ENCODE measurements at regions not wholly inside any gene's neighbourhood (a gene's known extent, or its start where the extent isn't known, plus 50 kb on each side); places are given as distances from the start of the nearest gene placed in this dataset.
"Not testable (repeated sequence)": the region's sequence is repeated elsewhere in the genome, so short reads cannot be mapped to it uniquely, and the experiment has no call there.

DNA sequence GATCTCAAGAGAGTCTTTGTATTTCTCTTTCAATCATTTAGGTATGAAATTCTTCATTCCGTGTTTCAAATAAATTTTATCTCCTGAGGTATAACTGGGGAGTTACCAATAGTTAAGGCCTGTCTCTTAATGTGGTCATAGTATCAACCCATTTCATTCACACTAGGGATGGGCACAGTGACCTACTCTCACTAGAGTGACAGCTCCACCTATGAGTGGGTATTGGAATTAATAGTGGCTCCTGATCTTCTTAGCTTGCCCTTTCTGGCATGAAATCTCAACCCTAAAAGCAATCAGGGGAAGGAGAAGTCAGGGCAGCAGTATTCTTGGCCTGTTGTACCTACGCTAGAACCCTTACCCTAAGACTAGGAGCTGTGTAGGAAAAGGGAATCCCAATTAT, 507.7 kb downstream of the FAM181B start:
- Mint-ChIP-seq H3K27ac (no peak overlapping the region), H3K4me3 (no peak overlapping the region), H3K27me3 (ENCODE audit: low read depth) (no peaks in the 10 kb centered on the region), H3K9me3 (no peaks in the 10 kb centered on the region), H3K36me3 (ENCODE audit: low read depth) (no peaks in the 10 kb centered on the region), H3K4me1 (ENCODE audit: low read depth) (no peaks in the 10 kb centered on the region)
- DNase-seq, result no peak
- CTCF ChIA-PET, result interaction anchor here (1.1 to 2.5 kb wide), 2 partner anchors 9 to 582 kb away, joined by 4 to 11 read pairs; no protein-coding TSS in a partner anchor
- intact Hi-C loops (cut with micrococcal nuclease), result loop anchor here (10.0 kb wide), 1 partner anchor 469 kb away; no protein-coding TSS in a partner anchor

DNA sequence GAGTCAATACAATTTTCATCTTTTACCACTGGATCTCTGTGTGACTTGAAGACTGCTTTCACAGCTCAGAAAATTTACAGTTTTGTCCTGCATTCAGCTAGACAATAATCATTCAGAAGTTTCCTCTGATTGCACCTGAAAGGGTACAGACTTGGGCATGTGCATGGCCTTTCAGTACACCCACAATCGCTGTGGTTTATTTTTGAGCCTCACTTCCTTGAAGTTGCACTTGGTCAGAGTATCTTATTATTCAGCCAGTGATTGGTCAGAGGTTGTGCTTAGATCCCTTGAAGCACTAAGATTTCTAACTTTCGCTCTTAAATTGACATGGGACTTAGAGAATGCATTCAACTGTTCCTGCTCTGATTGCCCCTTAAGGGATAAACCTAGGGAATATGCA, 508.2 kb downstream of the FAM181B start:
- intact Hi-C loops (cut with micrococcal nuclease), result loop anchor here (10.0 kb wide), 1 partner anchor 469 kb away; no protein-coding TSS in a partner anchor
- no peak overlapping the region for H3K4me3 Mint-ChIP-seq
- no peaks in the 10 kb centered on the region for H3K36me3 Mint-ChIP-seq (ENCODE audit: low read depth)
- CTCF ChIA-PET, result no interaction called here
- H3K27me3 Mint-ChIP-seq (ENCODE audit: low read depth), result no peaks in the 10 kb centered on the region
- H3K9me3 Mint-ChIP-seq, result no peaks in the 10 kb centered on the region
- H3K4me1 Mint-ChIP-seq (ENCODE audit: low read depth), result no peaks in the 10 kb centered on the region
- DNase-seq, result no peak
- H3K27ac Mint-ChIP-seq, result no peak overlapping the region

DNA sequence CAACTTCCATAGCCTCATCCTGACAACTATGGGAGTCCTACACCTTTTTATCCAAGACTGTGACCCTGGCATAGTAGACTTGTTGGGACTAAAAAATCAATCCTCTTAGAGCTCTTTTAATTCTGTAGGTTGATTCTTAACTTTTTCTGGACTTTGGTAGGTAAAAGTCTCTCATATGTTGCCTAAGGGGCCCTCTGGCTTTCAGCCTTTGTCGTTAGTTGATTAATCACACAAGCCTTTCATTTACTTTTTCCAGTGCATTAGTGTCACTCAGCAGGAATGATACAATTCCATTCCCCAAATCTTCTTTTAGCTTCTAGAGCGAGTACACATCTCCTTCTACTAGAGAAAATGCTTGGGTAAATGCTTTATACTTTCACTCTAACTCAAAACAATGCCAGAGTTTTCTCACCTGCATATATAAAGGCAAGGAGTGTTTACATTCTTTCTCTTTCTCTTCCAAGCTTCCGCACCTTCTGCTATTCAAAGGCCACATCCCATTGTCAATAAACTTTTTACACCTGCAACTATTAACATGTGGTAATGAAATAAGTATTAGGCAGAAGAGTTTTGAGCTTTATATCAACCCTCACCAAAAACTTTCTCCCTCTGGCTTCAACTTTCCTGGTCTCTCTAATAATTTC, 516.6 kb downstream of the FAM181B start:
- no peaks in the 10 kb centered on the region for H3K36me3 Mint-ChIP-seq (ENCODE audit: low read depth)
- no peak overlapping the region for H3K4me3 Mint-ChIP-seq
- CTCF ChIA-PET, result no interaction called here
- no peak overlapping the region for H3K27ac Mint-ChIP-seq
- no peaks in the 10 kb centered on the region for H3K9me3 Mint-ChIP-seq
- intact Hi-C loops (cut with micrococcal nuclease), result no loop called here
- H3K4me1 Mint-ChIP-seq (ENCODE audit: low read depth), result no peaks in the 10 kb centered on the region
- H3K27me3 Mint-ChIP-seq (ENCODE audit: low read depth), result no peaks in the 10 kb centered on the region
- no peak for DNase-seq

DNA sequence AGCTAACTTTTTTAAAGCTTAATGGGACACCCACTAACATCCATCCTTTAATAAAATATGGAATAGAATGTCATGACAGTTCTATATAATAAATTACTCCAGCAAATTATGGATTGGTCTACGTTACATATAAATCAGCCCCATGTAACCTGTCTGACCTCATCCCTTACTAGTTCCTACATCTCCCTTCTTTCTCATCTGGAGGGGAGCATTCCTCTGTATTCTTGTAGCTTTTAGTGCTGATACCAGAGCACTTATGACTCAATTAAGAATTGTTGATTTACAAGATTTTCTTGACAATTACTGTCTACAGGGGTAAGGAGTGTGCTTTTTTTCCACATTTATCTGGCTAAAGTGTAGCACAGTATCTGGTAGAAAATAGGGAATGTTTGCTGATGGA, 523.7 kb downstream of the FAM181B start:
- no peak for DNase-seq
- Mint-ChIP-seq H3K4me3 (no peak overlapping the region), H3K36me3 (ENCODE audit: low read depth) (no peaks in the 10 kb centered on the region), H3K27me3 (ENCODE audit: low read depth) (no peaks in the 10 kb centered on the region), H3K9me3 (no peaks in the 10 kb centered on the region), H3K4me1 (ENCODE audit: low read depth) (no peaks in the 10 kb centered on the region), H3K27ac (no peak overlapping the region)
- CTCF ChIA-PET, result no interaction called here
- intact Hi-C loops (cut with micrococcal nuclease), result no loop called here

DNA sequence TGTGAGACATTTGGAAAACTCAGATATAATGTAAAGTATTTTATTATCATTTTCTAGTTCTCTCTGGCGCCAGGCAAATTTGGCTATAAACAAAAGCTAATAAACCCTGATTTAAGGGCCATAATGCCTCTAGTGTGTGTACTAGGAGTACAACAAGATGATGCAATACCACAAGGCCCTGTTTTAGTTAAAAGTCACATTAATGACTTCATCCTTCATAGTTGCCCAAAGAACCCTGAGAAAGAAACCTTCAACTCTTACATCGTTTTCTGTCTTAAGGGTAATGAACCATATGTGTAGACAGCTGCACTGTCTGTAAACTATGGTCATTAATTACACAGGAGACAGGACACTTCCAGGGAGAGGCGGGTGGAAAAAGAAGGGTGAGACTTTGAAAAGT, 538.4 kb downstream of the FAM181B start:
- Mint-ChIP-seq H3K27me3 (ENCODE audit: low read depth) (no peaks in the 10 kb centered on the region), H3K4me3 (no peak overlapping the region), H3K36me3 (ENCODE audit: low read depth) (no peaks in the 10 kb centered on the region), H3K9me3 (no peaks in the 10 kb centered on the region), H3K4me1 (ENCODE audit: low read depth) (no peaks in the 10 kb centered on the region), H3K27ac (no peak overlapping the region)
- no peak for DNase-seq
- intact Hi-C loops (cut with micrococcal nuclease), result no loop called here
- CTCF ChIA-PET, result no interaction called here

DNA sequence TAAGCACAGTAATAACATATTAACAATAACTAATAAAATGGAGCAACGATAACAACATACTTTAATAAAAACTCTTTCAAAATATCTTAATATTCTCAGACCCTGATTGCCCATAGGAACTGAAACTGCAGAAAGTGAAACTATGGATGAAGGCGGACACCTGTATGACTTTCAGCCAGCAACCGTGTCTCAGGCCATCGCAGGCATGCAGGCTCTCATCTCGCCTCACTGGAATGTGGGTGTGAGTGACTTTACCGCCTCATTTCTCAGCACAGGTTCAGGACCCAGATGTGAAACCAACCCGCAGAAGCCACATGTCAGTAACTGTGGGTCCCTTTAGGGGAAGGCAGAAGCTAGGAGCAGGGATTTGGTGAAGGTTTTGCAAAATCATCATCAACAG, 539.1 kb downstream of the FAM181B start:
- H3K27me3 Mint-ChIP-seq (ENCODE audit: low read depth), result peaks cover under 1% of the 10 kb centered on the region
- CTCF ChIA-PET, result interaction anchor here (0.5 kb wide), 1 partner anchor 37 kb away, joined by 3 read pairs; no protein-coding TSS in a partner anchor
- H3K27ac Mint-ChIP-seq, result no peak overlapping the region
- no peak overlapping the region for H3K4me3 Mint-ChIP-seq
- no peaks in the 10 kb centered on the region for H3K4me1 Mint-ChIP-seq (ENCODE audit: low read depth)
- DNase-seq, result no peak
- no peaks in the 10 kb centered on the region for H3K9me3 Mint-ChIP-seq
- no peaks in the 10 kb centered on the region for H3K36me3 Mint-ChIP-seq (ENCODE audit: low read depth)
- intact Hi-C loops (cut with micrococcal nuclease), result no loop called here

DNA sequence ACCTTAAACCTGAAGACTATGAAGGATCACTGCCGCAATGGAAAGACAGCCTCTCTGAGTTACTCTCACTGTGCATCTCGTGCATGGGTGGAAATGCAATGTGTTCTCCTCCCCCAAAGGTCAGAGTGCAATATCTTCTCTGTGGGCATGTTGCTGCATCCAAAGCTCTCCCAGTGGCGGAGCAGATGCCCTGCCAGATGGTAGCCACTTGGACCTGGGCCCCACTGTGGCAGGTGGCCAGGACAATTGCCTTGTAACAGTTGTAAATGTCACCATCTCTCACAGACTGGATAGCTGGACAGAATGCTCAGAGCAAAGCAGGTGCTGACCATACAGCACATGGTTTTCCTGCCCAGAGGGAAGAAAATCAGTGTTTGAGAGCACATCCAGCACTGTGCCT, 542.0 kb downstream of the FAM181B start:
- Mint-ChIP-seq H3K4me3 (no peak overlapping the region), H3K9me3 (no peaks in the 10 kb centered on the region), H3K4me1 (ENCODE audit: low read depth) (no peaks in the 10 kb centered on the region), H3K27ac (no peak overlapping the region), H3K27me3 (ENCODE audit: low read depth) (peaks cover 2% of the 10 kb centered on the region), H3K36me3 (ENCODE audit: low read depth) (no peaks in the 10 kb centered on the region)
- DNase-seq, result no peak
- intact Hi-C loops (cut with micrococcal nuclease), result no loop called here
- CTCF ChIA-PET, result no interaction called here

DNA sequence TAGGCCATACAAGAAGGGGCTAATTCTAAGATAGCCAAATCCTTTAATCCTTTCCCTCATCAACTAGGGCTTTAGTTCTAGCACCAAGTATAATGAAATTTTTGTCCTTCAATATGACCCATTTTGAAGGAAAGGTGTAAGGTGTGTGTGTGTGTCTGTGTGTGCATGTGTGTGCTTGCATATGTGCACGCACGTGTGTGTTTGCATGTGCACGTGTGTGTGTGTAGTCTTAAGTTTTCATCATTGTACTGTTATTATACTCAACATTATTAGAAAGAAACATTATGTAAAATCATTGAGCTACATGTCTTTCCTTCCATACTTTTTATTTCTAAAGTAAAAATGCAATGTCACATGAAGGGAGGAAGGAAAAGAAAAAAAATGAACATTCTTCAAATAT, 547.7 kb downstream of the FAM181B start:
- no peak overlapping the region for H3K27ac Mint-ChIP-seq
- H3K4me1 Mint-ChIP-seq (ENCODE audit: low read depth), result no peaks in the 10 kb centered on the region
- H3K36me3 Mint-ChIP-seq (ENCODE audit: low read depth), result no peaks in the 10 kb centered on the region
- H3K9me3 Mint-ChIP-seq, result peaks cover 2% of the 10 kb centered on the region
- CTCF ChIA-PET, result interaction anchor here (0.7 kb wide), 1 partner anchor 1824 kb away, joined by 4 read pairs; no protein-coding TSS in a partner anchor
- H3K27me3 Mint-ChIP-seq (ENCODE audit: low read depth), result peaks cover 2% of the 10 kb centered on the region
- no peak overlapping the region for H3K4me3 Mint-ChIP-seq
- DNase-seq, result no peak
- intact Hi-C loops (cut with micrococcal nuclease), result no loop called here

DNA sequence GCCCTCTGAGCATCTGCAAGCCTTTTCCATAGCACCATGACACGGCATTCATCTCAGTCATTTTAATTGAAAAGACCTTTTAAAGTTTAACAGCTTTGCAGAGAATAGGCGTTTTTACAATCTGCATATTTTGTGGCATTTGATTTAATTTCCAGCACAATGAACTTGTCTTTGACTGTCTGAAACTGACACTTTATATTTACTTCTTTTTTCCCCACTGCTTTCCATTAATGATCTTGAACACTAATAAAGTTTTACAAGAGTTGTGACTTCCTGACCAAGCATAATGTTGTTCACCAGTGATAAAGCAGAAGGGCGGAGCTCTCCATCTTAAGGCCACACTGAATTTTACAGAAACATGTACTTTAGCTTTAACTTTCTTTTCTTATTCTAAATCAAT, 548.7 kb downstream of the FAM181B start:
- Mint-ChIP-seq H3K4me1 (ENCODE audit: low read depth) (no peaks in the 10 kb centered on the region), H3K27ac (no peak overlapping the region), H3K27me3 (ENCODE audit: low read depth) (peaks cover 2% of the 10 kb centered on the region), H3K9me3 (peaks cover 2% of the 10 kb centered on the region), H3K4me3 (no peak overlapping the region), H3K36me3 (ENCODE audit: low read depth) (no peaks in the 10 kb centered on the region)
- CTCF ChIA-PET, result no interaction called here
- no peak for DNase-seq
- intact Hi-C loops (cut with micrococcal nuclease), result no loop called here

DNA sequence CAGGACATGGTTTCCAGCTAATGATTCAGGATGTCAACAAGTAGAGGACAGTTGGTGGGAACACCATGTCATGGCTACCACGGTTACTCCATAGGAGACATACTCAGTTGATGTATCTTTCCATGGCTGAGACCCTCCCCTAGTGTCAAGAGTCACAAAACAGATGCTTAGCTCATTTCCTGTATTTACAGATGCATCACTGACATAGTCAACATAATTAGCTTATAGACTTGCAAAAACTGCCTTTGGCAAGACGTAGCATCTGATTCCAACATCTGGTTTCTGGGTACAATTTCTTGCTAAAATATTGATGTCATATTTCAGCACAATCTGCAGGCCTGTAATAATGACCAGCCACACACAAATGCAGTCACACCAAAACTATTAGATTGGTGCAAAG, 550.3 kb downstream of the FAM181B start:
- H3K27me3 Mint-ChIP-seq (ENCODE audit: low read depth), result no peaks in the 10 kb centered on the region
- intact Hi-C loops (cut with micrococcal nuclease), result no loop called here
- no peaks in the 10 kb centered on the region for H3K36me3 Mint-ChIP-seq (ENCODE audit: low read depth)
- H3K4me3 Mint-ChIP-seq, result no peak overlapping the region
- peaks cover 2% of the 10 kb centered on the region for H3K9me3 Mint-ChIP-seq
- no peak overlapping the region for H3K27ac Mint-ChIP-seq
- no peak for DNase-seq
- no peaks in the 10 kb centered on the region for H3K4me1 Mint-ChIP-seq (ENCODE audit: low read depth)
- CTCF ChIA-PET, result interaction anchor here (1.0 kb wide), 1 partner anchor 20 kb away, joined by 3 read pairs; no protein-coding TSS in a partner anchor

DNA sequence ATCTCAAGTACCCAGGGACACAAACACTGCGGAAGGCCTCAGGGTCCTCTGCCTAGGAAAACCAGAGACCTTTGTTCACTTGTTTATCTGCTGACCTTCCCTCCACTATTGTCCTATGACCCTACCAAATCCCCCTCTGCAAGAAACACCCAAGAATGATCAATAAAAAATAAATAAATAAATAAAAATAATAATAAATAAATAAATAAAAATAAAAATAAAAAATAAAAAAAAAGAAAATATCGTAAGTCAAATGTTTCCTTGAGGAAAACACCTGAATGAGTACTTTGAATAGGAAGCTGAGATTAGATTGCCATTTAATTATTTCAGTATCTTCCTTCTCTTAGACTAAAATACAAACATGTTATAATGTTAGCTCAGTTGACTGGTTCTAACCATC, 551.0 kb downstream of the FAM181B start:
- H3K36me3 Mint-ChIP-seq (ENCODE audit: low read depth); H3K4me1 Mint-ChIP-seq (ENCODE audit: low read depth); intact Hi-C loops (cut with micrococcal nuclease); H3K9me3 Mint-ChIP-seq; DNase-seq; H3K27ac Mint-ChIP-seq; H3K27me3 Mint-ChIP-seq (ENCODE audit: low read depth); H3K4me3 Mint-ChIP-seq: not testable (repeated sequence)
- CTCF ChIA-PET, result interaction anchor here (1.0 kb wide), 1 partner anchor 19 kb away, joined by 3 read pairs; no protein-coding TSS in a partner anchor

DNA sequence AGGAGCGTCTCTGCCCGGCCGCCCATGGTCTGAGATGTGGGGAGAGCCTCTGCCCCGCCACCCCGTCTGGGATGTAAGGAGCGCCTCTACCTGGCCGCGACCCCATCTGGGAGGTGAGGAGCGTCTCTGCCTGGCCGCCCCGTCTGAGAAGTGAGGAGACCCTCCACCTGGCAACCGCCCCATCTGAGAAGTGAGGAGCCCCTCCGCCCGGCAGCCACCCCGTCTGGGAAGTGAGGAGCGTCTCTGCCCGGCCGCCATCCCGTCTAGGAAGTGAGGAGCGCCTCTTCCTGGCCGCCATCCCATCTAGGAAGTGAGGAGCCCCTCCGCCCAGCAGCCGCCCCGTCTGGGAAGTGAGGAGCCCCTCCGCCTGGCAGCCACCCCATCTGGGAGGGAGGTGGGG, 551.9 kb downstream of the FAM181B start:
- H3K4me3 Mint-ChIP-seq; DNase-seq; H3K4me1 Mint-ChIP-seq (ENCODE audit: low read depth); H3K9me3 Mint-ChIP-seq; intact Hi-C loops (cut with micrococcal nuclease); CTCF ChIA-PET; H3K27ac Mint-ChIP-seq; H3K36me3 Mint-ChIP-seq (ENCODE audit: low read depth); H3K27me3 Mint-ChIP-seq (ENCODE audit: low read depth): not testable (repeated sequence)

DNA sequence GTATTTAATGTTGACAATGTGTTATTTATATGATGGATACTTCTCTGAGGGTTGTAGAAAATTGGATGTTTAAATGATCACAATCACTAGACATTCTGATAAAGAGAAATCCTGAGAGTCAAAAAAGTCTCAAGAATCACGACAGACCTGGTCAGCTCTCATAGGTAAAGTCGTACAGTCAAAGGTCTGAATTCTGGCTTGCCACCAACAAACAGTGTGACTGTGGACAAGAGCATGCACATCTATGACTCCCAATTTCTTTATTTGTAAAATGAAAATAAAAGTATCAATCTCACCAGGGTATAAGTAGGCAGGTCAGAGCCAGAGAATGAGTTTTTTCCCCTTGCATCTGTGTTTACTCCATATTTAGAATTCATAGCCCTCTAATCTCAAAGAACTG, 556.7 kb downstream of the FAM181B start:
- no peak overlapping the region for H3K4me3 Mint-ChIP-seq
- peaks cover 3% of the 10 kb centered on the region for H3K27me3 Mint-ChIP-seq (ENCODE audit: low read depth)

More for the DNA sequence above, 556.7 kb downstream of the FAM181B start:
- no peak for DNase-seq
- Mint-ChIP-seq H3K4me1 (ENCODE audit: low read depth) (no peaks in the 10 kb centered on the region), H3K9me3 (peaks cover 2% of the 10 kb centered on the region), H3K27ac (no peak overlapping the region), H3K36me3 (ENCODE audit: low read depth) (no peaks in the 10 kb centered on the region)
- intact Hi-C loops (cut with micrococcal nuclease), result no loop called here
- CTCF ChIA-PET, result no interaction called here
